ENCODE measurements at regions not wholly inside any gene's neighbourhood (a gene's known extent, or its start where the extent isn't known, plus 50 kb on each side); places are given as distances from the start of the nearest gene placed in this dataset.

DNA sequence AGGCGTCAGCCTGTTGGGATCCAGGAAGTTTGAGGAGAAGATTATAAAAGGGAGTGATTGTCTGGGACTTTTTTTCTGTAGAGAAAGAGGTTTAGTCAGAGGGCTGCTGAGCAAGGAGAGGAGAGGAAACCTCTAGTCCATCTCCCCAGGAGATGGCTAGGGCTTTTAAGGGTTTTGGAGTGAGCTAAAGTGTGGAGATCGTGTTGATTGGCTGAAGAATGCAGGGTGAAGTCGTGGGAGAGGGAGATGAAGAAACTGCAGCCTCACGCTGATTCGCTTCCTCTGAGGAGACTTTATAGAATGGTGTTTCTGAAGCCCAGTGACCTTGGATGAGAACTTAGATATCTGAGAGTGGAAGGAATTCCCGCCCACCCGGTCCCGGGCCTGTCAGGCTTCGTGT lies 193.7 kb upstream of the PWP1 start:
- CTCF ChIA-PET, result no interaction called here
- no peak for FAIRE-seq
- no peak overlapping the region for H3K4me3 ChIP-seq (replicated peaks in 1 of 3; ENCODE audit: insufficient read depth in 1 of 3, low read depth in 1 of 3, low read length in 3 of 3)
- H3K79me2 ChIP-seq (ENCODE audit: control insufficient read depth, insufficient read depth, low read length), result no peaks in the 10 kb centered on the region
- intact Hi-C loops (cut with micrococcal nuclease) (no loop called here), dilution Hi-C loops (cut with MboI; ENCODE audit: extremely low pct_ligation_motif_present, low sequenced_read_pairs) (no loop called here)
- H3K27ac ChIP-seq (ENCODE audit: insufficient read depth, low read depth, low read length), result no peak overlapping the region
- no peaks in the 10 kb centered on the region for H3K4me1 ChIP-seq (ENCODE audit: control insufficient read depth, extremely low read depth, insufficient read depth, low read length)
- no TSS peak for BruUV-seq (replicated peaks)
- no peak overlapping the region for H3K9ac ChIP-seq (replicated peaks; ENCODE audit: extremely low read depth, insufficient read depth, low read length)
- H3K4me2 ChIP-seq (ENCODE audit: insufficient read depth, low read length), result no peak overlapping the region
- TF ChIP-seq POLR2AphosphoS5 (IDR thresholded peaks at IDR 0.05; ENCODE audit: insufficient read depth, low read depth, low read length) (no peak), FOS (IDR thresholded peaks at IDR 0.05; ENCODE audit: borderline replicate concordance, insufficient read depth, low read length) (no peak), POLR2A (IDR thresholded peaks at IDR 0.05; ENCODE audit: low read depth, low read length) (no peak), GATA2 (IDR thresholded peaks at IDR 0.05; ENCODE audit: insufficient read depth, insufficient read length, low read depth, low read length) (no peak), EZH2 (IDR thresholded peaks at IDR 0.05; ENCODE audit: borderline replicate concordance, low read depth, low read length, severe bottlenecking) (no peak), MYC (IDR thresholded peaks at IDR 0.05; ENCODE audit: low read depth, low read length) (no peak), JUN (IDR thresholded peaks at IDR 0.05; ENCODE audit: borderline replicate concordance, insufficient read depth, insufficient read length, low read depth) (no peak)
- TF ChIP-seq, protein P1, sequence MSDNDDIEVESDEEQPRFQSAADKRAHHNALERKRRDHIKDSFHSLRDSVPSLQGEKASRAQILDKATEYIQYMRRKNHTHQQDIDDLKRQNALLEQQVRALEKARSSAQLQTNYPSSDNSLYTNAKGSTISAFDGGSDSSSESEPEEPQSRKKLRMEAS (IDR thresholded peaks at IDR 0.05; ENCODE audit: insufficient read depth, insufficient read length), result no peak
- TF ChIP-seq, protein P2, sequence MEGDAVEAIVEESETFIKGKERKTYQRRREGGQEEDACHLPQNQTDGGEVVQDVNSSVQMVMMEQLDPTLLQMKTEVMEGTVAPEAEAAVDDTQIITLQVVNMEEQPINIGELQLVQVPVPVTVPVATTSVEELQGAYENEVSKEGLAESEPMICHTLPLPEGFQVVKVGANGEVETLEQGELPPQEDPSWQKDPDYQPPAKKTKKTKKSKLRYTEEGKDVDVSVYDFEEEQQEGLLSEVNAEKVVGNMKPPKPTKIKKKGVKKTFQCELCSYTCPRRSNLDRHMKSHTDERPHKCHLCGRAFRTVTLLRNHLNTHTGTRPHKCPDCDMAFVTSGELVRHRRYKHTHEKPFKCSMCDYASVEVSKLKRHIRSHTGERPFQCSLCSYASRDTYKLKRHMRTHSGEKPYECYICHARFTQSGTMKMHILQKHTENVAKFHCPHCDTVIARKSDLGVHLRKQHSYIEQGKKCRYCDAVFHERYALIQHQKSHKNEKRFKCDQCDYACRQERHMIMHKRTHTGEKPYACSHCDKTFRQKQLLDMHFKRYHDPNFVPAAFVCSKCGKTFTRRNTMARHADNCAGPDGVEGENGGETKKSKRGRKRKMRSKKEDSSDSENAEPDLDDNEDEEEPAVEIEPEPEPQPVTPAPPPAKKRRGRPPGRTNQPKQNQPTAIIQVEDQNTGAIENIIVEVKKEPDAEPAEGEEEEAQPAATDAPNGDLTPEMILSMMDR (IDR thresholded peaks at IDR 0.05; ENCODE audit: extremely low read depth in 1 of 2, insufficient read depth in 1 of 2, low read depth in 1 of 2, low read length in 2 of 2), result no peak
- POLR2A ChIA-PET, result no interaction called here
- H3K36me3 ChIP-seq (ENCODE audit: control insufficient read depth in 2 of 2, extremely low read depth in 1 of 2, insufficient read depth in 2 of 2, low read length in 2 of 2), result no peaks in the 10 kb centered on the region
- H3K27me3 ChIP-seq (ENCODE audit: control insufficient read depth in 2 of 2, insufficient read depth in 2 of 2, low read length in 2 of 2), result no peaks in the 10 kb centered on the region
- no peaks in the 10 kb centered on the region for H3K9me3 ChIP-seq (replicated peaks; ENCODE audit: control insufficient read depth, insufficient read depth, low read length)
- no peak for DNase-seq (ENCODE audit: low read depth, low spot score)
- no peak overlapping the region for H2AFZ ChIP-seq (ENCODE audit: low read depth, low read length)
- no peaks in the 10 kb centered on the region for H3K9me1 ChIP-seq (replicated peaks; ENCODE audit: control insufficient read depth, extremely low read depth, insufficient read depth, low read length)
- no peaks in the 10 kb centered on the region for H4K20me1 ChIP-seq (replicated peaks; ENCODE audit: control insufficient read depth, extremely low read depth, insufficient read depth, low read length)
